ENCODE measurements at regions not wholly inside any gene's neighbourhood (a gene's known extent, or its start where the extent isn't known, plus 50 kb on each side); places are given as distances from the start of the nearest gene placed in this dataset.

DNA sequence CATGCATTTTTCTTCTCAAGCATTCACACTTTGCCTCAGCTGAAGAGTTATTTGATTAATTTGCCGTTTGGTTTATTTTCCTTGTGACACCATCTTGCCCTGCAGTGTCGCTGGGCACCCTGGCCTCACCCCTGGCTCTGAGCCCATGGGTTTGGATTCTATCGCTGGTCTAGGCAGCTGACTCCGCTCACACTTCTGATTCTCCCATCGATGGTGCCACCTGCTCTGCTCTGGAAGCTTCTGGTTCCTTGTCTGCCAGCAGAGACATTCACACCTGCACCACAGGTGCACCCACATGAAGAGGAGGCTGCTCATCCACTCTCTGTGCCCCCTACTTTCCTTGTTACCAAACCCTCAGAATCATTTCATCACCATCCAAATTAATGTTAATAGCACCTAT is 291.6 kb upstream of the CDH4 start:
- ATAC-seq, result no peak

GRCh38 chr20:60961551-60961950 is 290.5 kb upstream of the CDH4 start:
- ATAC-seq, result no peak
- TF ChIP-seq PPARA (CRISPR knock-in tag; IDR thresholded peaks at IDR 0.05; ENCODE audit: borderline replicate concordance) (no peak), ZC3H10 (CRISPR knock-in tag; IDR thresholded peaks at IDR 0.05) (no peak), CSDC2 (CRISPR knock-in tag; IDR thresholded peaks at IDR 0.05) (no peak), CSRNP3 (CRISPR knock-in tag; IDR thresholded peaks at IDR 0.05) (no peak), CREB5 (CRISPR knock-in tag; IDR thresholded peaks at IDR 0.05; ENCODE audit: low read depth) (no peak), ESRRG (CRISPR knock-in tag; IDR thresholded peaks at IDR 0.05) (no peak), TSHZ2 (CRISPR knock-in tag; IDR thresholded peaks at IDR 0.05) (no peak), RARB (CRISPR knock-in tag; IDR thresholded peaks at IDR 0.05) (no peak), SNAI2 (CRISPR knock-in tag; IDR thresholded peaks at IDR 0.05) (no peak), GLIS3 (CRISPR knock-in tag; IDR thresholded peaks at IDR 0.05) (no peak), OSR1 (CRISPR knock-in tag; IDR thresholded peaks at IDR 0.05) (no peak), ISL1 (CRISPR knock-in tag; IDR thresholded peaks at IDR 0.05) (no peak), ZNF70 (CRISPR knock-in tag; IDR thresholded peaks at IDR 0.05) (no peak)
- TF ChIP-seq, protein P1, sequence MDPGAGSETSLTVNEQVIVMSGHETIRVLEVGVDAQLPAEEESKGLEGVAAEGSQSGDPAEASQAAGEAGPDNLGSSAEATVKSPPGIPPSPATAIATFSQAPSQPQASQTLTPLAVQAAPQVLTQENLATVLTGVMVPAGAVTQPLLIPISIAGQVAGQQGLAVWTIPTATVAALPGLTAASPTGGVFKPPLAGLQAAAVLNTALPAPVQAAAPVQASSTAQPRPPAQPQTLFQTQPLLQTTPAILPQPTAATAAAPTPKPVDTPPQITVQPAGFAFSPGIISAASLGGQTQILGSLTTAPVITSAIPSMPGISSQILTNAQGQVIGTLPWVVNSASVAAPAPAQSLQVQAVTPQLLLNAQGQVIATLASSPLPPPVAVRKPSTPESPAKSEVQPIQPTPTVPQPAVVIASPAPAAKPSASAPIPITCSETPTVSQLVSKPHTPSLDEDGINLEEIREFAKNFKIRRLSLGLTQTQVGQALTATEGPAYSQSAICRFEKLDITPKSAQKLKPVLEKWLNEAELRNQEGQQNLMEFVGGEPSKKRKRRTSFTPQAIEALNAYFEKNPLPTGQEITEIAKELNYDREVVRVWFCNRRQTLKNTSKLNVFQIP (CRISPR knock-in tag; IDR thresholded peaks at IDR 0.05; ENCODE audit: borderline replicate concordance, low read depth), result no peak
- TF ChIP-seq, protein P2, sequence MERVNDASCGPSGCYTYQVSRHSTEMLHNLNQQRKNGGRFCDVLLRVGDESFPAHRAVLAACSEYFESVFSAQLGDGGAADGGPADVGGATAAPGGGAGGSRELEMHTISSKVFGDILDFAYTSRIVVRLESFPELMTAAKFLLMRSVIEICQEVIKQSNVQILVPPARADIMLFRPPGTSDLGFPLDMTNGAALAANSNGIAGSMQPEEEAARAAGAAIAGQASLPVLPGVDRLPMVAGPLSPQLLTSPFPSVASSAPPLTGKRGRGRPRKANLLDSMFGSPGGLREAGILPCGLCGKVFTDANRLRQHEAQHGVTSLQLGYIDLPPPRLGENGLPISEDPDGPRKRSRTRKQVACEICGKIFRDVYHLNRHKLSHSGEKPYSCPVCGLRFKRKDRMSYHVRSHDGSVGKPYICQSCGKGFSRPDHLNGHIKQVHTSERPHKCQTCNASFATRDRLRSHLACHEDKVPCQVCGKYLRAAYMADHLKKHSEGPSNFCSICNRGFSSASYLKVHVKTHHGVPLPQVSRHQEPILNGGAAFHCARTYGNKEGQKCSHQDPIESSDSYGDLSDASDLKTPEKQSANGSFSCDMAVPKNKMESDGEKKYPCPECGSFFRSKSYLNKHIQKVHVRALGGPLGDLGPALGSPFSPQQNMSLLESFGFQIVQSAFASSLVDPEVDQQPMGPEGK (CRISPR knock-in tag; IDR thresholded peaks at IDR 0.05; ENCODE audit: borderline replicate concordance), result no peak

More for the DNA sequence above, 291.6 kb upstream of the CDH4 start:
- TF ChIP-seq ZNF70 (CRISPR knock-in tag; IDR thresholded peaks at IDR 0.05) (no peak), BACH2 (CRISPR knock-in tag; IDR thresholded peaks at IDR 0.05; ENCODE audit: borderline replicate concordance) (no peak), OSR1 (CRISPR knock-in tag; IDR thresholded peaks at IDR 0.05) (no peak), TSHZ2 (CRISPR knock-in tag; IDR thresholded peaks at IDR 0.05) (no peak), ZFP30 (CRISPR knock-in tag; IDR thresholded peaks at IDR 0.05) (no peak), PPARA (CRISPR knock-in tag; IDR thresholded peaks at IDR 0.05; ENCODE audit: borderline replicate concordance) (no peak), CREB5 (CRISPR knock-in tag; IDR thresholded peaks at IDR 0.05; ENCODE audit: low read depth) (no peak)
- TF ChIP-seq, protein P2 (CRISPR knock-in tag; IDR thresholded peaks at IDR 0.05; ENCODE audit: borderline replicate concordance), result no peak
